Keratinocyte (primary cell): ENCODE measurements at regions not wholly inside any gene's neighbourhood (a gene's known extent, or its start where the extent isn't known, plus 50 kb on each side); places are given as distances from the start of the nearest gene placed in this dataset.

Experiments
- CTCF ChIP-seq, 3 experiments: IDR thresholded peaks in 1 of 3; conservative IDR thresholded peaks in 1 of 3; optimal IDR thresholded peaks in 1 of 3; 2 replicates in 2 of 3; 3 replicates in 1 of 3; pipeline versions ENCODE3 to v1.5.1; 2011; ENCODE audit warnings: low read length in 3 of 3, mild to moderate bottlenecking in 3 of 3, moderate library complexity in 2 of 3, control low read depth in 1 of 3, inconsistent platforms in 1 of 3; ENCODE audit not compliant: insufficient read depth in 2 of 3; ENCODE audit errors: extremely low read depth in 1 of 3
- EZH2 ChIP-seq: IDR thresholded peaks from one replicate; pipeline ENCODE4 v1.6.1; 2012; ENCODE audit warnings: inconsistent platforms, mild to moderate bottlenecking, low read length, moderate library complexity

- TF ChIP-seq CTCF (optimal IDR thresholded peaks at IDR 0.05 in 1 of 3, IDR thresholded peaks at IDR 0.05 in 1 of 3, conservative IDR thresholded peaks at IDR 0.05 in 1 of 3; ENCODE audit: extremely low read depth in 1 of 3, insufficient read depth in 2 of 3, low read length in 3 of 3) (no peak), EZH2 (no peak)
These were observed 118.6 kb downstream of the OGFRL1 start for GRCh38 chr6:71406865-71407860.
